ENCODE measurements at regions not wholly inside any gene's neighbourhood (a gene's known extent, or its start where the extent isn't known, plus 50 kb on each side); places are given as distances from the start of the nearest gene placed in this dataset.

GRCh38 chr18:67586101-67586500 is 69.6 kb upstream of the DSEL start:
- TF ChIP-seq CTCF (IDR thresholded peaks at IDR 0.05) (no peak), POLR2A (IDR thresholded peaks at IDR 0.05) (no peak)

Data from Peyer's patch (tissue), 4 donors.